Left cardiac atrium (tissue), 4 donors: ENCODE measurements at regions not wholly inside any gene's neighbourhood (a gene's known extent, or its start where the extent isn't known, plus 50 kb on each side); places are given as distances from the start of the nearest gene placed in this dataset.
A peak's percentile ranks its signal among the peaks of the same experiment; 100 is the strongest.

Experiments used
- ATAC-seq, 2 donors: fragments of 200-7000 bp; cut with Tn5 transposase; one replicate each; pipeline ENCODE4 v1.9.1; 2020; ENCODE audit warnings: mild to moderate bottlenecking in 2 of 2, moderate library complexity in 2 of 2
- DNase-seq: peaks from one replicate; pipeline ENCODE4 v3.0.0-alpha.2; 2020
- intact Hi-C, 2 donors: fragments of 100-400 bp; cut with DNase I; formaldehyde crosslinking; loops; one replicate each; pipeline versions ENCODE4 v1.14.1 to v1.15.1; 2022 to 2023
- donor health status: DM: no; HTN: yes; CAD: no.
- donor health status: DM: no; HTN: yes; CAD: no; lungs with severe emphysema.
- donor health status: DM: yes; HTN: yes; CAD: no.
- donor health status: Dilated cardiomyopathy.

DNA sequence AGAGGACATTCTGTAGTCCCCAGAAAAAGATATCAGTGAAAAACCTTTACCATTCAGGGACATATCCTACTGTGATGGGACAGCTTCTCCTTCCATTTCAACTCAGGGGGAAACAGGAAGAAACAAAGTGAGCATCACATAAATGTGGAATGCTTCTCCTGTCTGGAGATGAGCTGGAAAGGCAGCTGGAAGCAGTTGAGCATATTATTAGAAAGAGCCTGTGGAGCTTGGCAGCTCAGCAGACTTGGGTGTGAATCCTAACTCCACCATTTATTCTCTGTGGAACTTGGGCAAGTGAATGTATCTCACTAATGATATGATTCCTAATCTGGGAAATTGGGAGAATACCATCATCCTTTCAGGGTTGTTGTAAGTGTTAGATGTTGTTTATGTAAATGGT is 232.1 kb upstream of the F9 start:
- intact Hi-C loops = no loop called here
- DNase-seq (no peak), ATAC-seq (no peak)

DNA sequence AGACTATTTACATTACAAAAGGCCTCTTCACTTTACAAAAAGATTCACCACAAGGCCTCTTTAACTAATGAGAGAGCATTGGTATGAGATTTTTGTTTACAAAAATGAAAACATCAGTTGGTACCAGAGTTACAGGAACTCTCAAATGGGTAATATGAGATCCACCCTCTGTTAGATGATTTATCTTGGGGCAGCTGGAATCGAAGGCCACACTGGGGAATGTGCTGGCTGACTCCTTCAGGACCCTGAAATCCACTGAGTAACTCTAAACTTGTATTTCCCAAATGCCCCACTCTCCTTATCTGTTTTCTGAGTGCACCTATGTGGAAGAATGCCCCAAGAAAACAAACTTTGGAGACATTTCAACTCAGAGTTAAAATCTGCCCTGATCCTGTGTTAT is 232.9 kb upstream of the F9 start:
- DNase-seq = no peak
- no peak for ATAC-seq
- intact Hi-C loops = no loop called here

DNA sequence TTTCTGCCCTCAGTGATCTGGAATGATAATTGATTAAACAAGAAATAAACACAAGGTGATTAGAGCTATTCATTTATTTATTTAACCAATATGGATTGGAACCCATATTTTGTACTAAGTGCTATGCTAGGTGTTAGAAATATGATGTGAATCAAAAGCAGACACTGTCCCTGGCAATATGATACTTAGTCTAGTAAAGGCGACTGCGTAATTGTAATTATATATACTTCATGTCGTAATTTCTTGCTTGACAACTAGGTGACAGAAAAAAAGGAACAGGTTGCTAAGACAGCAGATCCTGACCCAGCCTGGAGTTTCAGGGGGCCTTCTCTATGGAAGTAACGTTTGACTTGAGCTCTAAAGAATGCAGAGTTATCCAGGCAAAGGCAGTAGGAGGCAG is 236.5 kb upstream of the F9 start:
- ATAC-seq (no peak), DNase-seq (no peak)
- intact Hi-C loops = no loop called here

DNA sequence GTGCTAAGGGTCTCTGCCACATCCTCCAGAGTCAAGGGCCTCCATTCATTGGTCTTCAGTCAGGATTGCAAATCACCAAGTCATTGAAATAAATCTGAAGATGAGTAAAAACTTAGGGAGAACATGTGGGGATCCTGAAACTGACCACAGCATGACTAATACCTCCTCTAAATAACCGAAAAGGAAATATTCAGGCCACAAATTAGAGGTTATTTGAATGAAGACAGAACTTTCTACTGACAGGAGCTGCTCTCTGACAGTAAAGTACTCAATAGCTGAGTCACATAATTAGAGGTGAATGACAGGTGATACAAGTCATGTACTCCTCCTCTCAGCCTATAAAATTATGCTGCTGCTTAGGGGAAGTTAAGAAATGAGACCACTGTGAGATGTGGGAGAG is 240.2 kb upstream of the F9 start:
- DNase-seq (no peak), ATAC-seq (no peak)
- intact Hi-C loops = no loop called here

DNA sequence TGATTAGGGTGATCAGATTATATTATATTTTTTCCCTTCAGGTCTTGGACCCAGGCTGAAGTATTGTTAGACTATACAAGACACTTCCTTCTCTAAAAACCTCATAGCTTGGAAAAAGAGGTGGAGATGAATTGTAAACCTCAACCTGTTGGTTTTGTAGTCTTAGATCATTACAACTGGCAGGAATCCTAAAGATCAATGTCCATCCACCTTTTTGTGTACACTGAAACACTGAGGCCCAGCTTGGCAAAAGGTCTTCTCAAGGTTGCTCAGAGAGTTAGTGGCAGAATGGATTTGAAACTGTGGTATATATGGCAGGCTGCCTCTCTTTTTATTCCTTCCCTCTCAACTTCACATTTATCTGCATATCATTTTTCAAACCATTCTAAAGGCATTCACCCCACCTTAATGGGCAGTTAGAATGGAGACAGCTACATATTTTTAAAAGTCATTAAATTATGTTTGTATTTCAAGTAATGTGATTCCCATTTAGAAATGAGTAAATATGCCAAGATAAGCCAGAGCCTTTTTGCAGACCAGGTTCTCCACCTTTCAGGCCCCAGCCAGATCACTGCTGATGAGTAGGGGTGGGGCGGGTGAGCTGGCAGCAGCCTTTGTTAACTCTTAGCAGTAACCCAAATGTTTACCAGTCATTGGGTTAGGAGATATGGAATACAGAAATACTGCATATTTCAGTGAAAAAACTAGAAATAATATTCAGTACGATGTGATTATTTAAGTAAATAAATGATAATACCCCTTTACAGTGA is 243.2 kb upstream of the F9 start:
- no peak for ATAC-seq
- no peak for DNase-seq
- intact Hi-C loops = no loop called here

DNA sequence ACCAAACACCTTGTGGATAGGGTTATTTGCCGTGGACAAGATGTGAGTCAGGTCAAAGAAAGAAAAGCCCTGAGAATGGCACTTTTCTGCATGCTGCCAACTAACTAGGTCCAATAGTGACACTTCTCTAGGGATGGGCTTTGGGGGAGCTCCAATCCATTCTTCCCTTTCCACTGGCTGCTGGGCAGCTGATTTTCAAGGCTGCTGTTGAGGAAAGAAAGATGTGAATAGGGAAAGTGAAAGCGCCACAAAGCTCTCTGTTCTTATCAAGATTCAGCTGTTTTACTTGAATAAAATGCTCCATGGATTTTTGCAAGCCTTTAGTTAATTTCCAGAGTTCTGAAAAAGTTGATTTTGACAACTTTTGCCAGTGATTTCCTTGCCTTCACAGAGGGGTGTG is 244.2 kb upstream of the F9 start:
- intact Hi-C loops = no loop called here
- DNase-seq = no peak

DNA sequence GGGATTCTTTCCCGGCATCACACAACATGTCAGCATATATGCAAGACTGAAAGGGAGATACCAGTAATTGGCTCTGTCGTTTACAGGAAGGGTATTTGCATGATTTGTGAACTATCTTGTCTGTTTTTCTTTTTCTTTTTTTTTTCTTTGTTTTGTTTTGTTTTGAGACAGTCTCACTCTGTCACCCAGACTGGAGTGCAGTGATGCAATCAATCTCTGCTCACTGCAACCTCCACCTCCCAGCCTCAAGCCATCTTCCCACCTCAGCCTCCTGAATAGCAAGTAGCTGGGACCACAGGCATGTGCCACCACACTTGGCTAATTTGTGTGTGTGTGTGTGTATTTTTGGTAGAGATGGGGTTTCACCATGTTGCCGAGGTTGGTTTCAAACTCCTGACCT is 262.7 kb upstream of the F9 start:
- ATAC-seq = no peak
- no peak for DNase-seq
- intact Hi-C loops = no loop called here

More for the DNA sequence above, 244.2 kb upstream of the F9 start:
- ATAC-seq = no peak

DNA sequence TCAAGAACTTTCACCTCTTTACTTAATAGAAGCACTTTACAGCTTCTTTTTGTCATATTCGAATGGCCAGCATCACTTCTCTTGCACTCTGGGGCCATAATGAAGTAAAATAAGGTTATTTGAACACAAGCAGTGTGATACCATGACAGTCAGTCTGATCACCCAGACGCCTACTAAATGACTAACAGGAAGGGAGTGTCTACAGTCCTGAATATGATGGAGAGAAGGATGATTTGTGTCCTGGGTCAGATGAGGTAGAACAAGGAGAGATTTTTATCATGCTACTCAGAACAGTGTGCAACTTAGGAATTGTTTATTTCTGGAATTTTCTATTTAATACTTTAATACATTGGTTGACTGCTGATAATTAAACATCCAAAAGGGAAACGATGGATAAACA is 284.2 kb upstream of the F9 start:
- intact Hi-C loops = no loop called here
- DNase-seq (no peak), ATAC-seq (no peak)

DNA sequence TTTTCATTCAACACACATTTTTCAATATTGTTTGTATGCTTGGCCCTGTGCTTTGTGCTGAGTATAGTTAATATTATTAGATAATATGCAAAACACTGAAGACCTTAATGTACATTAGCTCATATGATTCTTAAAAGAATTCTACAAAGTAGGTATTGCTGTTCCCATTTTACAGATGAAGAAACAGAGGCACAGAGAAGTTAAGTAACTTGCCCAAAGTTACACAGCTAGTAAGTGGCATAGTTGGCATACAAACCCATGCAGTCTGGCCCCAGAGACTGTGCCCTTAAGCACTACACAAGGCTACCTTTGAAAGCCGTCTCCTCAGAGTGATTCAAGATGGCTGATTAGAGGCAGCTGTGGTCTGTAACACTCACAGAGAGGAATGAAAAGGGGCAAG is 293.4 kb upstream of the F9 start:
- intact Hi-C loops = no loop called here

DNA sequence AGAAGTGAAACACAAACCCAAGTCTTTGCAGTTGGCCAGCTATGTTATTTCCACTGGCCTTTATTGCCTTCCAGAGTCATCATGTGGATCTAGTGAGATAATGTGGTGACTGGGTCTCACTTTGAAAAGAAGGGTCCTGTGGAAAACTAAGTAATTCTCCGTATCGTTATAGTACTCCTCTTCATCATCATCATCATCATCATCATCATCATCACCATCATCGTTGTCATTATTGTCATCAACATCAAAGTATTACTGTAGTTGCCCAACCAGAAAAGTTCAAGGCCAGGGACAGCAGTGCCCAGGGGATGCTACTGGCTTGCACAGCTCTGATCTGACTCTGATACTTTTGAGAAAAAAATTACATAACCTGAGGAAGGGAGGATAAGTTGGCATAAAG is 295.6 kb upstream of the F9 start:
- ATAC-seq (no peak), DNase-seq (no peak)
- intact Hi-C loops = no loop called here

More for the DNA sequence above, 293.4 kb upstream of the F9 start:
- ATAC-seq (no peak), DNase-seq (no peak)

DNA sequence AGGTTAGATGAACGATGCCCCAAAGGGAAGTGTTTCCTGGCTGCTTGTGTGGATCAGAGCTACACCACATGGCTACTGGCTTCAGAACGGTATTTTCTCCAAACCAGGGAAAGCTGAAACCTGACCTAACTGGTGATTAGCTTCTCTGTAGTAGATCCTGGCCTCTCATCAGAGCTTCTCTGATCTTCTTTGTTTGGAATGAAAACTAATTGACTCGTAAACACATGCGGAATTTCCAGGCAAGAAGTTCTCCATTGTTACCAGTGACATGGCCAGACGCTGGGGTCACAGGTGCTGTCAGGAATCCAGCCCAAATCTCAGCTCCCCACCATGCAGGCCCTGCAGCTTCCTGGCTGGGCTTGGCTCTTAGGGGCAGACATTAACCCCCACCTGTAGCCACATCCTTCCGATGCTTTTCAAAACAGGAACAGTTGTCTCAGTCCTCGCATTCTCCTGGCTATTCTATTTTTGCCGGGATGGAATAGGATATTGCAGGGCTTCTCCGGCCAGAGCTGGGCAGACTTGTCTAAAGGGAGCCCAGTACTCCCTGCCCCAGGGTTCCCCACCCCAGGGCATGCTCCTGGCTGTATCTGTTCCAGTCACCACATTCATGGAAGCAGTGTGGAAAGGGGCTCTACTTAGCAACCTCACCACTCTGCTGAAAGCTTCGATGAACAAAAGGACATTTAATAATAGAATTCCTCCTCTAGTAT is 305.4 kb upstream of the F9 start:
- intact Hi-C loops = no loop called here
- DNase-seq (no peak), ATAC-seq (no peak)

DNA sequence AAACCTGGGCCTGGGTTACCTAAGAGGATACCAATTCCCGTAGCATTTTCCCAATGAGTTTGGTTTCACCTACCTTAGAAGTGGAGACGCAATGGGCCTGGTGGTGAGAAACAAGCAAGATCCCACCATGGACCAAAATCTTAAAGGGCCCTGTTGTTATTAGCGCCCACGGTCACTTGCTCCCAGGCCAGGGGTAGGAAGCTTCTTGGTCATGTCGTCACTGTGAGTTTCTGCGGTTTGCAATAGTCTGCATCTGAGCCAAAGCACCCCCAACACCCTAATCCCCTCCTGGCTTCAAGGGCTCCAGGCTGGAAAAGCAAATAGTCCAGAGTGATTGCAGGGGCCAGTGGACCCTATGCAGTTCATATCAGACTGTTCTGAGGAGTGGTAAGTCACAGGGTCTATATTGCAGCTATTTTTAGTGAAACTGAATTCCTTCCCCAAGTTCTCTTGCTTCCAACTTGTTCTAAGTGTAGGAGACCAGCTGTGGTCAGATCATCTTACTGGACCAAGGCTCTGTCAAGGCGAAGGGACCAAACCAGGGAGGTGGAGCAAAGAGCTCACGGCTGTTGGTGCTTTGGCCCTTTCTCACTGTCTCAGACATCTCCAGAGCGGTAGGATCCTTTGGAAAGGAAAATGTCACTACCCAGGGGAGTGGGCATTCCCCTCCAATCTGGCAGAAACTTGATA is 307.9 kb upstream of the F9 start:
- intact Hi-C loops = no loop called here
- DNase-seq = no peak
- no peak for ATAC-seq

DNA sequence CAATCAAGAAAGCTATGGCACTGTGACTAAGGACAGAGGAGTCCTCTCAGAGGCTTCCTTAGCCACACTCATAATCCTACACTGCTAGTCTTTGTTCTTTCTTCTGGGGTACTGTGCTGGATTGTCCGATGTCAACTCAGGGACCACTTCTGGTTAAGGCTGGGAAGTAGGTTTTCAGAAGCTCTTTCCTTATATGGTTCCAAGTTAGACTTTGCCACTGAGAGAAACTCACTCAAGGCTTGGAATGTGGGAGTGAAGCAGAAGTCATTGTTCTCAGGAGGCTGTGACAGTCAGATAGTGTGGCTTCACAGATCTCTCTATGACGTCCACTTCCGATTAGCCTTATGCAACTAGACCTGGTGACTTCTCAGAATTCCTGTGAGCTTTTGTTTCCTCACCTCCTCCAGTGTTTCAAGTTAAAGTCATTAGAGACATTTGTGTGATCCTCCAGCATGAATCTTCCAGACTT is 317.3 kb upstream of the F9 start:
- intact Hi-C loops = no loop called here
- no peak for ATAC-seq

DNA sequence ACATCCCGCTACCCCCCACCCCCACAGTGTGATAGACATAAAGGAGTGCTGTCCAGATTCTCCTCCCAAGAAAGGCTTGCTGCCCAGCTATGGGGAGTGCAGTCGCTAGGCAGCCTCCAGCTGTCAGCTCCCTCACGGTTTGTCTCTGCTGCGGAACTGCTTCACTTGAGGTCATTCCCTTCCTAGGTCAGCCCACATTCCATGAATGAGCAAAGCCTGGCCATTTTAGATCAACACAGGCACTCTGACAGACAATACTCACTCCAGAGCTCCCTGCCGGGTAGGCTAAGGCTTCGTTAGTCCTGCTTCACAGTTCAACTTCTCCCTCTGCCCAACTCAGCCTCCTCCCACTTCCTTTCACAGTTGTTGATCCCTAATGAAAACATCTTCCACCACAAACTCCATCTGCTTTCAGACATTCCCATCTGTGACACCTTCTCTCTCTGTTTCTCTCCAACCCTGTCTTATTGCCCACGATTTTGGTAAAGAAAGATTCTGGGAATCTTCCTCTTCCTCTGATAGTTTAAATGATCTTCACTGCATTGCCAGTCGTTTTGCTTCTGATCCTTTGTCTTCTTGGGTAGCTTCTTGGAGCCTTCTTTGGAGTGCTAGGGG is 318.9 kb upstream of the F9 start:
- intact Hi-C loops = no loop called here
- ATAC-seq = no peak
- no peak for DNase-seq

More for the DNA sequence above, 317.3 kb upstream of the F9 start:
- no peak for DNase-seq

DNA sequence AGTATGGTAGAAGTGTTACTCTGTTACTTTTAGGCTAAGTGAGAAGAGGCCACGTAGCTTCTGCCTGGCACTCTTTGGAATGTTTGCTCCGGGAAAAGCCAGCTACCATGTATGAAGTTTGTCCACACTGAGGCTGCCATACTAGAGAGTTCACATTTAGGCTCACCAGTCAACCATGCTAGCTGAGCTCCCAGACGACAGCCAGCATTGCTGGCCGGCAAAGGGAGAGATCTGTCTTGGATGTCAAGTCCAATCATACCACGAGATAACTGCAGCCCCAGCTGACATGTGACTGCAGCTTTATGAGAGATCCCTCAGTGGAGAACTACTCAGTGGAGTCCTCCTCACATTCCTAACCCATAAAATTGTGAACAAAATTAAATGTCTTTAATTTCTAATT is 321.2 kb upstream of the F9 start:
- DNase-seq (no peak), ATAC-seq (no peak)
- intact Hi-C loops = loop anchor here in 1 of 2 donors (2.0 kb wide), 1 partner anchor 21 kb away; no protein-coding TSS in a partner anchor

DNA sequence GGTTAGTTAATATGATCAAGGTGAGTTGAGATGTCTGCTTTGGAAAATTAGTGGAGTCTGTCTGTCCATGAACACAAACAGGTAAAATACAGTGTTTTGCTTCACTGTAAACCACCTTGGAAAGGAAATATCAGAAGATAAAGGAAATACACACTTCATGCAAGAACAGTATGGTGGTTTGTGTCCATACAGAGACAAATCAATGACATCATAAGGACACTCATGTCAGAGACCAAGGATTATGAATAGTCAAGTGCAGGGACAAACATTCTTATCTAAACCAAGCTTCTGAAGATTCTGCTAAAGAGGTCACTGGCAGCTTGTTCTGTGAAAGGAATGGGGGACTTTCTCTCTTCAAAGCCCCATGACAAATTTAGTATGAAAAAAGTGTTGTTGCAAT is 322.9 kb upstream of the F9 start:
- DNase-seq (no peak), ATAC-seq (no peak)
- intact Hi-C loops = loop anchor here in 1 of 2 donors (2.0 kb wide), 1 partner anchor 23 kb away; no protein-coding TSS in a partner anchor

DNA sequence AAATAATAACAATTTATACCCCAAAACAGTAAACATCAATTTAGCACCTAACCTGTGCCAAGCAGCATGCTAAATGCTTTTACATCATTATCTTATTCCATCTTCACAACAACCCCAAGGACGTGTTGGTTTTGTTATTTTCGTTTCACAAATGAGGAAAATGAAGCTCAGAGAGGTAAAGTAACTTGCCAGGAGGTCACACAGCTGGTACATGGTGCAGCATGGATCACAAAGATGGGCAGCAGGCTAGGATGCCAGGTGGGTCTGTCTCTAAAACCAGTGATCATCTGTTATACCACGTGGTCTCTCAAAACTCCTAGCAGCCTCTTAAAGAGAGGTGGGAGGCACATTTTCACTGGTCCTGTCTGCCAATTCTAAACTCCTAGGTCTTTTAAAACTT is 323.6 kb upstream of the F9 start:
- intact Hi-C loops = no loop called here
- DNase-seq = no peak
- no peak for ATAC-seq

DNA sequence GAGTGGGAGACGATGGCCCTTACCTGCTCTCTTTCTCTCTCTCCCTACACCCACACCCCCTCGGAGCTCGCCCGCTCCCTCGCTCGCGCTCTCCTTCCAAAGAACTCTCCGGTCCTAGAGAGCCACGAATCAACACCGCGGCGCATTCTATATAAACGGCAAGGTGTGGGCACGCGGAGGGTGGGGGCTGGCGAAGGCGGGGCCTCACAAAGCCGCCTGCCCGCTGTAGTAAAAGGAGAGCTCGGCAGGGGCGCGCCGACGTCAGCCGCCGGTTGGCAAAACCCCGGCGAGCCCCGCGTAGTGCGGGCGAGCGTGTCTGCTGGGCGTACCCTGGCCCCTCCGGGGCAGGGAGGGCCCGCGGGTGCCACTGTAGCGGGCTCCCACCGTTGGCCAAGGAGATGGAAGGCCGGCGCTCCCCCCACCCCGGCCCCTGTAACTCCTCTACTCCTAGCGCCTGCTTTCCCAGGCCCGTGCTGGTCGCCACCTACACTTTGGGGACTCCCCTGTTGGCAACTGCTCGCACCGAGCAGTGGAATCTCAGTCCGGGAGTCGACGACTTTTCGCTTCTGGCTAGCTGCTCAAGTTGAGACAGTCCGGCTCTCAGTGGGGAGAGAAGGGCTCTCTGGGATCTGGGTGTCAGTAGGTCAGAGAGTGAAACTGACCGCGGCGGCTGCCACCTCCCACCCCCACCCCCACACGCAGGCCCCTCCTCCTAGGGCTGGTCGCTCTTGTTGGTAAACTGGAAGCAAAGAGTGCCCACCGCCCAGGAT is 325.5 kb upstream of the F9 start:
- intact Hi-C loops = no loop called here
- DNase-seq (no peak), ATAC-seq (peak; percentile 58 to 80)

DNA sequence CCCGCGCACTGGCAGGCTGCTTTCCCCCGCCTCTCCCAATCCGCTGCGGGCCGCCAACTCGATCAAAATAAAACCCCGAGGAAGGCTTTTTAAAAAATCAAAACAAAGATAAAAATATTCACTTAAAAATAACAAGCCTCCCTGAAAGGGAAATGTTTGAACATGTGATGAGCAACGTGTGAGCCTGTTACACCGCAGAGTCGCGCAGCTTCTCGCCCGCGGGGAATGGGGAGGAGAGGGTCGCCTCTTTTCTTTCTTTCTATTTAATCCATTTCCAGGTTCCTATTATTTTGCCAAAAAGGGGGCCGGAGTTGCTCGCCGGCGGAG is 326.0 kb upstream of the F9 start:
- DNase-seq (no peak), ATAC-seq (peak in 1 of 2 donors; percentile 6)
- intact Hi-C loops = no loop called here
